IMR-90 (cell line): ENCODE measurements at regions not wholly inside any gene's neighbourhood (a gene's known extent, or its start where the extent isn't known, plus 50 kb on each side); places are given as distances from the start of the nearest gene placed in this dataset.

Experiments used
- ATAC-seq: fragments of 200-7000 bp; cut with Tn5 transposase; 2 replicates; pipeline ENCODE4 v1.9.1; 2020; ENCODE audit warnings: low read depth, mild to moderate bottlenecking, moderate library complexity
- BruUV-seq: library from RNA; stranded (reverse); fragments of 400-500 nt; replicated peaks from 2 replicates; lab custom pipeline; 2021; lab: Mats Ljungman, UMichigan
- CTCF ChIA-PET: fragments of 300-600 bp; formaldehyde crosslinking; extraction: SDS; loops from one replicate; lab custom pipeline; 2021; ENCODE audit warnings: antibody characterized with exemption; lab: Yijun Ruan, JAX
- POLR2A ChIA-PET: fragments of 300-600 bp; sonication (Branson Sonifier 250); formaldehyde crosslinking; loops from one replicate; lab custom pipeline; 2022; ENCODE audit warnings: antibody characterized with exemption; ENCODE audit not compliant: unreplicated experiment; lab: Charles Lee
- DNase-seq: peaks from one replicate; pipeline ENCODE4 v3.0.0; 2013
- H2AFZ ChIP-seq: replicated peaks from 2 replicates; pipeline ENCODE3; 2013; ENCODE audit warnings: low read length, mild to moderate bottlenecking; ENCODE audit not compliant: poor library complexity
- H2AK5ac ChIP-seq: 2 replicates; pipeline ENCODE4 v1.6.1; 2013; ENCODE audit warnings: low read depth, low read length, inconsistent platforms
- H2AK9ac ChIP-seq: replicated peaks from 2 replicates; pipeline ENCODE3; 2013; ENCODE audit warnings: mild to moderate bottlenecking, low read depth, low read length, moderate library complexity; ENCODE audit not compliant: poor library complexity
- H2BK120ac ChIP-seq: 2 replicates; pipeline ENCODE4 v1.6.1; 2013; ENCODE audit warnings: low read depth, low read length, inconsistent platforms
- H2BK15ac ChIP-seq: 3 replicates; pipeline ENCODE4 v1.6.1; 2013; ENCODE audit warnings: low read depth, low read length, inconsistent platforms
- H2BK20ac ChIP-seq: 2 replicates; pipeline ENCODE4 v1.6.1; 2013; ENCODE audit warnings: low read depth, mild to moderate bottlenecking, inconsistent platforms, low read length, moderate library complexity
- H2BK5ac ChIP-seq: 2 replicates; pipeline ENCODE4 v1.6.1; 2013; ENCODE audit warnings: mild to moderate bottlenecking, low read depth, low read length, inconsistent platforms; ENCODE audit not compliant: poor library complexity, severe bottlenecking
- H3K14ac ChIP-seq: replicated peaks from 2 replicates; pipeline ENCODE4 v1.6.1; 2013; ENCODE audit warnings: low read depth, low read length, inconsistent platforms
- H3K18ac ChIP-seq: 2 replicates; pipeline ENCODE4 v1.6.1; 2013; ENCODE audit warnings: low read depth, low read length, control low read depth
- H3K23ac ChIP-seq: 2 replicates; pipeline ENCODE4 v1.6.1; 2013; ENCODE audit warnings: low read depth, low read length, inconsistent platforms
- H3K27ac ChIP-seq: 2 replicates; pipeline ENCODE4 v1.5.1; 2013; ENCODE audit warnings: mild to moderate bottlenecking, control low read depth, low read length; ENCODE audit not compliant: insufficient read depth
- H3K27me3 ChIP-seq: 2 replicates; pipeline ENCODE4 v1.6.1; 2013; ENCODE audit warnings: low read length; ENCODE audit not compliant: control insufficient read depth, insufficient read depth
- H3K36me3 ChIP-seq: 2 replicates; pipeline ENCODE4 v1.6.1; 2013; ENCODE audit warnings: low read length, mixed read lengths; ENCODE audit not compliant: control insufficient read depth, insufficient read depth
- H3K4ac ChIP-seq: 2 replicates; pipeline ENCODE4 v1.6.1; 2013; ENCODE audit warnings: low read depth, low read length, inconsistent platforms
- H3K4me1 ChIP-seq: 2 replicates; pipeline ENCODE4 v1.6.1; 2013; ENCODE audit warnings: low read length, mixed read lengths; ENCODE audit not compliant: control insufficient read depth, insufficient read depth
- H3K4me2 ChIP-seq: 2 replicates; pipeline ENCODE4 v1.6.1; 2013; ENCODE audit warnings: low read depth, mild to moderate bottlenecking, control low read depth, low read length, moderate library complexity
- H3K4me3 ChIP-seq: 2 replicates; pipeline ENCODE4 v1.5.1; 2013; ENCODE audit warnings: low read depth, mild to moderate bottlenecking, control low read depth, low read length, moderate library complexity; ENCODE audit not compliant: insufficient read depth
- H3K56ac ChIP-seq: 2 replicates; pipeline ENCODE4 v1.6.1; 2013; ENCODE audit warnings: low read length, inconsistent platforms; ENCODE audit not compliant: insufficient read depth; ENCODE audit errors: extremely low read depth
- H3K79me1 ChIP-seq, 2 experiments: 2 replicates each; pipeline ENCODE4 v1.6.1; 2013; ENCODE audit warnings: low read length in 2 of 2, inconsistent platforms in 1 of 2, low read depth in 1 of 2
- H3K9ac ChIP-seq: 2 replicates; pipeline ENCODE4 v1.6.1; 2013; ENCODE audit warnings: low read depth, low read length, control low read depth
- H3K9me1 ChIP-seq: 2 replicates; pipeline ENCODE4 v1.6.1; 2013; ENCODE audit warnings: low read length, inconsistent platforms; ENCODE audit not compliant: insufficient read depth
- H3K9me3 ChIP-seq: 2 replicates; pipeline ENCODE4 v1.6.1; 2013; ENCODE audit warnings: low read length; ENCODE audit not compliant: control insufficient read depth, insufficient read depth
- H4K20me1 ChIP-seq: 2 replicates; pipeline ENCODE4 v1.6.1; 2013; ENCODE audit warnings: low read length, inconsistent platforms; ENCODE audit not compliant: insufficient read depth
- H4K5ac ChIP-seq: 2 replicates; pipeline ENCODE4 v1.6.1; 2013; ENCODE audit warnings: mild to moderate bottlenecking, low read depth, low read length, control low read depth
- H4K8ac ChIP-seq, 2 experiments: 2 replicates each; pipeline ENCODE4 v1.6.1; 2013; ENCODE audit warnings: low read depth in 2 of 2, low read length in 2 of 2, control low read depth in 1 of 2, inconsistent platforms in 1 of 2
- H4K91ac ChIP-seq: 2 replicates; pipeline ENCODE4 v1.6.1; 2013; ENCODE audit warnings: low read depth, low read length, inconsistent platforms; ENCODE audit not compliant: insufficient read depth
- BHLHE40 ChIP-seq: fragments of 150-350 bp; IDR thresholded peaks from 2 replicates; pipeline ENCODE4 v1.6.1; 2016; ENCODE audit warnings: mild to moderate bottlenecking, low read depth, low read length
- CEBPB ChIP-seq: IDR thresholded peaks from 2 replicates; pipeline ENCODE4 v1.6.1; 2012; ENCODE audit warnings: low read depth, low read length, improper control_type of control experiment
- MAZ ChIP-seq: IDR thresholded peaks from 2 replicates; pipeline ENCODE4 v1.6.1; 2012; ENCODE audit warnings: low read depth, mild to moderate bottlenecking, low read length, improper control_type of control experiment, moderate library complexity, borderline replicate concordance
- NFE2L2 ChIP-seq: fragments of 150-350 bp; IDR thresholded peaks from 2 replicates; pipeline ENCODE4 v1.6.1; 2016; ENCODE audit warnings: low read depth, mild to moderate bottlenecking, low read length
- POLR2A ChIP-seq: IDR thresholded peaks from 2 replicates; pipeline ENCODE4 v1.6.1; 2012; ENCODE audit warnings: mild to moderate bottlenecking, low read depth, low read length
- RAD21 ChIP-seq: IDR thresholded peaks from 2 replicates; pipeline ENCODE4 v1.6.1; 2012; ENCODE audit warnings: low read length, improper control_type of control experiment
- RCOR1 ChIP-seq: IDR thresholded peaks from 2 replicates; pipeline ENCODE4 v1.6.1; 2012; ENCODE audit warnings: mild to moderate bottlenecking, low read length, improper control_type of control experiment; ENCODE audit not compliant: insufficient replicate concordance
- RFX5 ChIP-seq: IDR thresholded peaks from 2 replicates; pipeline ENCODE4 v1.8.0; 2012; ENCODE audit warnings: low read depth, mild to moderate bottlenecking, low read length, moderate library complexity
- SMC3 ChIP-seq: fragments of 150-350 bp; IDR thresholded peaks from 2 replicates; pipeline ENCODE4 v1.6.1; 2016; ENCODE audit warnings: low read depth, mild to moderate bottlenecking, antibody characterized with exemption, low read length, moderate library complexity
- WGBS, 2 experiments: methylation state at CpG; one replicate each; pipeline versions ENCODE4 v1.1.5 to v1.1.7; 2013; ENCODE audit warnings: missing lambda C conversion rate in 2 of 2; ENCODE audit not compliant: insufficient read length in 1 of 2; ENCODE audit errors: extremely low coverage in 2 of 2; 5-methylcytosine and 5-hydroxymethylcytosine counted together
- dilution Hi-C: fragments of 300-500 bp; cut with HindIII; formaldehyde crosslinking; loops from one replicate; pipeline ENCODE4 v1.14.3; 2018; ENCODE audit warnings: low sequenced_read_pairs; ENCODE audit not compliant: unreplicated experiment
- in situ Hi-C: fragments of 300-500 bp; cut with MboI; formaldehyde crosslinking; loops from 3 replicates; pipeline ENCODE4 v1.14.3; 2019; ENCODE audit warnings: low sequenced_read_pairs, inconsistent platforms, mixed read lengths
- intact Hi-C: fragments of 100-400 bp; cut with micrococcal nuclease; formaldehyde crosslinking; loops from 2 replicates; pipeline ENCODE4 v1.10.0; 2022
- TF ChIP-seq, protein P1 (sequence below): fragments of 150-350 bp; IDR thresholded peaks from 2 replicates; pipeline ENCODE4 v1.6.1; 2016; ENCODE audit warnings: low read depth, mild to moderate bottlenecking, low read length, moderate library complexity, borderline replicate concordance
- TF ChIP-seq, protein P2 (sequence below): fragments of 150-350 bp; IDR thresholded peaks from 2 replicates; pipeline ENCODE4 v1.6.1; 2017; ENCODE audit warnings: mild to moderate bottlenecking, antibody characterized with exemption, low read length, low read depth

DNA sequence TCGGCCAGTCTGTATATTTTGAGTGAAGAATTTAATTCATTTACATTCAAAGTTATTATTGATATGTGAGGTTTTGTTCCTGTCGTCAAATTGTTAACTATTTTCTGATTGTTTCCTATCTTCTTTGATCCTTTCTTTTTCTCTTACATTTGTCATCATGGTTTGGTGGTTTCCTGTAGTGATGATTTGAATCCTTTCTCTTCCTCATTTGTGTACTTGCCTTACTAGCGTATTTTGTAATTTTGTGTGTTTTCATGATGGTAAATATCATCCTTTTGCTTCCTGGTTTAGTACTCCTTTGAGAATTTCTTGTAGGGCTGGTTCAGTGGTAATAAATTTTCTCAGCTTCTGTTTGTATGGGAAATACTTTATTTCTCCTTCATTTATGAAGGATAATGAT, 151.7 kb upstream of the CEP162 start:
- dilution Hi-C loops = no loop called here
- ChIA-PET CTCF (no interaction called here), POLR2A (no interaction called here)
- Histone ChIP-seq H2BK5ac (no peak overlapping the region), H2AK5ac (no peak overlapping the region), H3K14ac (no peak overlapping the region), H3K18ac (no peak overlapping the region), H3K79me1 (no peaks in the 10 kb centered on the region), H3K4me1 (no peaks in the 10 kb centered on the region), H2AK9ac (no peak overlapping the region), H3K4me3 (no peak overlapping the region), H4K91ac (no peak overlapping the region), H4K8ac (no peak overlapping the region), H4K20me1 (no peaks in the 10 kb centered on the region), H3K56ac (no peak overlapping the region), H3K9ac (no peak overlapping the region), H2BK120ac (no peak overlapping the region), H2AFZ (no peak overlapping the region), H3K23ac (no peak overlapping the region), H3K9me1 (no peaks in the 10 kb centered on the region), H3K27ac (no peak overlapping the region), H3K4ac (no peak overlapping the region), H3K27me3 (no peaks in the 10 kb centered on the region), H3K9me3 (peaks cover 2% of the 10 kb centered on the region; the same call in 1 of the 2 replicates), H3K4me2 (no peak overlapping the region), H2BK15ac (no peak overlapping the region), H3K36me3 (no peaks in the 10 kb centered on the region), H2BK20ac (no peak overlapping the region), H4K5ac (no peak overlapping the region)
- in situ Hi-C loops = no loop called here
- WGBS, 2 experiments = no CpG with 5 or more reads among the region's 3 CpGs
- no TSS peak for BruUV-seq
- ATAC-seq (no peak), DNase-seq (no peak)
- intact Hi-C loops = no loop called here
- TF ChIP-seq, protein P1, sequence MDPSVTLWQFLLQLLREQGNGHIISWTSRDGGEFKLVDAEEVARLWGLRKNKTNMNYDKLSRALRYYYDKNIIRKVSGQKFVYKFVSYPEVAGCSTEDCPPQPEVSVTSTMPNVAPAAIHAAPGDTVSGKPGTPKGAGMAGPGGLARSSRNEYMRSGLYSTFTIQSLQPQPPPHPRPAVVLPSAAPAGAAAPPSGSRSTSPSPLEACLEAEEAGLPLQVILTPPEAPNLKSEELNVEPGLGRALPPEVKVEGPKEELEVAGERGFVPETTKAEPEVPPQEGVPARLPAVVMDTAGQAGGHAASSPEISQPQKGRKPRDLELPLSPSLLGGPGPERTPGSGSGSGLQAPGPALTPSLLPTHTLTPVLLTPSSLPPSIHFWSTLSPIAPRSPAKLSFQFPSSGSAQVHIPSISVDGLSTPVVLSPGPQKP = no peak
- TF ChIP-seq RAD21 = no peak
- TF ChIP-seq BHLHE40 = no peak
- TF ChIP-seq CEBPB = no peak
- TF ChIP-seq RCOR1 = no peak
- TF ChIP-seq NFE2L2 = no peak
- no peak for TF ChIP-seq SMC3
- no peak for TF ChIP-seq RFX5
- TF ChIP-seq MAZ = no peak
- TF ChIP-seq POLR2A = no peak
- TF ChIP-seq, protein P2, sequence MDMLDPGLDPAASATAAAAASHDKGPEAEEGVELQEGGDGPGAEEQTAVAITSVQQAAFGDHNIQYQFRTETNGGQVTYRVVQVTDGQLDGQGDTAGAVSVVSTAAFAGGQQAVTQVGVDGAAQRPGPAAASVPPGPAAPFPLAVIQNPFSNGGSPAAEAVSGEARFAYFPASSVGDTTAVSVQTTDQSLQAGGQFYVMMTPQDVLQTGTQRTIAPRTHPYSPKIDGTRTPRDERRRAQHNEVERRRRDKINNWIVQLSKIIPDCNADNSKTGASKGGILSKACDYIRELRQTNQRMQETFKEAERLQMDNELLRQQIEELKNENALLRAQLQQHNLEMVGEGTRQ = no peak
